Stimulated activated CD8-positive, alpha-beta memory T cell treated with anti-CD3 and anti-CD28 coated beads, Interleukin-15, amount 100 ng/mL, for 4 hours (primary cell): ENCODE measurements at regions not wholly inside any gene's neighbourhood (a gene's known extent, or its start where the extent isn't known, plus 50 kb on each side); places are given as distances from the start of the nearest gene placed in this dataset.
A peak's percentile ranks its signal among the peaks of the same experiment; 100 is the strongest.

Experiments used
- DNase-seq, 2 donors: peaks; one replicate each; pipeline ENCODE4 v3.0.0-alpha.2; 2020; ENCODE audit warnings: low read depth in 2 of 2

DNA sequence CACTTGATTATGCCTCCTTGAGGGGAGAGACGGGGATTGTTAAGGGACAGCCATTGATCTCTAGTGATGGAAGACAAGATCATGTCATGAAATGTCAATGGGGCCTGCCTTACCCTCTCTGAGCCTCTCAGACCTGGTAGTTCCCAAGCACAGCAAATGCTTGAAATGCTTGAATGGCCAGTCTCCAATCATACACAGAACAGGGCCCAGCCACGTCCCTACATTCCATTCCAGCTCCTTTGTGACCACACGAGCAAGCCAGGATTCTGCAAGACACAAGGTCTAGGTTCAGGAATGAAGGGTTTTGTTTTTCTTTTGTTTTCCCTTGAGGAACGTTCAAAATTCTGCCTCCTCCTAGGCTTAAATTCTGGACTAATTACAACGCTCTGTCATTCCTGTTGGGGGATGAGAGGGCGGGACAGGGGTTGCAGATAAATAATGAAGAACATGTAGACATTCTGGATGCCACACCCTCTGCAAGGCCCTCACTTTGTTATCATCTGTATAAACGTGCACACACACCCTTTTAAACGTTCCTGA lies 98.1 kb upstream of the YPEL5 start:
- DNase-seq = no peak

DNA sequence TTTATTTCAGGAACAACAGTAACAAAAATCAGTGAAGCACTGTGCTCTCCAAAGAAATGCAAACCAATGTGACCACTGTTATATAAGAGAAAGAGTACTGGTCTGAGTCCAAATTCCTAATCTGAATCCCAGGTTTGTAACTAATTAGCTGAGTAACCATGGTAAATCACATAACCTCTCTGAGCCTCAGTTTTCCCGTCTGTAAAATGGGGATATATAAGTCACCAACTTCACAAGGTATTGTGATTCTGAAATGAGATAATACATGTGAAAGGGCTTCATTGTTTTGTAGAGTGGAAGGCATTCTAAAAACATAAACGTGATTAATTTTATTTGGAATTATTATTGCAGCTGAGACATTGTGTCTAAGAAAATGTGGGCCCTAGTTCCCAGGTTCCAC lies 91.3 kb upstream of the YPEL5 start:
- DNase-seq = no peak

DNA sequence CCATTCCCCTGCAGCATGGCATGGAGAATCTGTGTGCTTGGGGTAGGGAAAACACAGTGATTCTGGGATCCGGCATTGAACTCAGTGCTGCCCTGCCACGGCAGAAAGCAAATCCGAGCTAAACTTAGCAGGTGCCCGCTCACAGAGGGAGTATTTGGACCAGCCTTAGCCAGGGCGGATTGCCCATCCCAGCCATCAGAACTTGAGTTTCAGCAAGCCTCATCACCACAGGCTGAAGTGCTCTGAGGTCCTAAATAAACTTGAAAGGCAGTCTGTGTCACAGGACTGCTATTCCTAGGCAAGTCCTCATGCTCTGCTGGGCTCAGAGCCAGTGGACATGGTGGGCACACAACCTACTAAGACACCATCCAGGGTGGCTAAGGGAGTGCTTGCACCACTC lies 86.2 kb upstream of the YPEL5 start:
- DNase-seq = no peak

DNA sequence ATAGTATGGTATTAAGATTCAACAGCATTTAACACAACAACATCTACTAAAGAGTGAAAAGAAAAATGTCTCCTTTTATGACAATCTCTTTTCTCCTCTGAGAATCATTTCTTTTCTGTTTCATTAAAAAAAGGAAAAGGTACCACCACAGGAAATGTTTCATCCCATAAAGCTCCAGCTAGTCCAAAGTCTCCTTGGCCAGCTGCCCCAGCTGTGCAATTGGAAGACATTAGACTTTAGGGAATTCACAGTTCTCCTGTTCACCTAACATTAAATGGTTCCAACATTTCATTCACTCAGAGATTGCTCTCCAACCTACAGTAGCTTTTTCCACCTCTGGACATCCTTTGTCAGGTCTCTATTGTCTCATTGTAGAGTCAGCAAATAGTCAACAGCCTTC lies 78.7 kb upstream of the YPEL5 start:
- no peak for DNase-seq

DNA sequence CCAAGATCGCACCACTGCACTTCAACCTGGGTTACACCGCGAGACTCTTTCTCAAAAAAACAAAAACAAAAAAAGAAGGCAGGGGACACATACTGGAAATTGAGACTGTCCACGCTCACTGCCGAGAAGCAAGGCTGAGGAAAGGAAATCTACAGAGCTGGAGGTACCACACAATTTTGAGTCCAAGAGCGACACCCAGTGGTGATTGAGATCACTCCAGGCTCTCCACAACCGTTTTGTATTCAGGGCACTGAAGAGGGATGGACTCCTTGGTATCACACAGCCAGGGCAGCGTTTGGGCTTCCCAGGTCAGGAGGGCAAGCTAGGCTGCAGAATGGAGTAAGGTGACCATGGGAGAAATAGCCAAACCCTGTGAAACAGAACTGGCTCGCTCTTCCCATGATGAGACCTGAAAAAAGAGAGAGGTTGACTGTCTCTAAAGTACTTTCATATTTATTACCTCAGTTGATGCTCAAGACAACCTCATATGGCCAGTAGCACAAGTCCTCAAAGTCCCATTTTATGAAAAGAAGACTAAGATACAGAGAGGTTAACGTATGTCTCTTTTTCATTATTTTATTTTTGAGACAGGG lies 74.5 kb upstream of the YPEL5 start:
- peak in 1 of 2 donors; percentile 9 for DNase-seq

DNA sequence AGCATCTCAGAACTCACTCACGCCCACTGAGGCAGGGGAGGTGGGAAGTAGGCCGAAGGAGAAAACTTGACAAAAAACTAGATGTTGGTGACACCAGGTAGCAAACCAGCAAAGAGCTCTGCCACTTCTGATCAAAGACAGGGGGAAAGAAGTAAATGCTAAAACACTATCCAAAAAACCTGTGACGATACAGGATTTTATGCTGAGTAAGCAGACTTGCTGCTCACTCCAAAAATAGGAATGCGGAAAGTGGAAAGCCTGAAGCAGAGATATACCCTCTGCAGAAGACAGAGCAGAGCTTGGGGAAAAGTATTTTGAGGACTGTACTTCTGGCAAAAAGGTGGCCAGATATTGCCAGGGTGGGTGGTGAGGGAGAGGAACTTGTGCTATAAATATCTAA lies 73.3 kb upstream of the YPEL5 start:
- DNase-seq = no peak

DNA sequence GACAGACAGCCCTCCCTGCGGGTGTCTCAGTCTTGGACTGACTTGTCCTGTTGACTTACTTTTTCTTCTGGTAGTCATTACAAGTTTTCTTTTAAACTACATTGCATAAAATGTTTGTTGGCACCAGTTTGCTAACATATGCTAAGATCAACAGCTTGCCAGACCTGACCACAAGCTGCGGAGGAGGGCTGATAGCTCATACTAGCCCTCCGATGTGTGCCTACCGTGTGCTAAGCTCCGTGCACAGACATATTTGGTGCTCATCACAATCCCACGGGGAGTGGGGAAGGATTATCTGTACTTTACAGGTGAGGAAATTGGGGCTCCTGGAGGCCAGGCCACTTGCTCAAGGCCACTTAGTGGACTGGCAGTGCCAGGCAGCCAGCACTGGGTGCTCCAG lies 72.8 kb upstream of the YPEL5 start:
- DNase-seq = no peak

DNA sequence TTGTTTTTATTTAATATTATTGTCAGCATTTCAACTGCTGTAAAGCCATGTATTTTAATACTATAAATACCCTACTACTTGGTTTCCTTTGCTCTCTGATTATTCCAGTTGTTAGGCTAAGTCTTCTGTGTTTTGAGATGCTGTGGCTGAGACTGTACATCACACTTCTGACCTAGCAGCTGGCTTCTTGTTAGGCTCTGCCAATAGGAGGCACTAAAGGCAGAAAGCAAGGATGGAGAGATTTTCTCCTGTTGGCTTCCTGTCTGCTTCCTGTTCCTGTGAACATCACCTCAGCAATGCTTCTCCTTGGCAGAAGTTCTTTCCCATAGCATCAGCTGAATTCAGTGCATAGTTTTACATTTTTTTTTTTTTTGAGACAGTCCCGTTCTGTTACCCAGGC lies 68.3 kb upstream of the YPEL5 start:
- DNase-seq = no peak

DNA sequence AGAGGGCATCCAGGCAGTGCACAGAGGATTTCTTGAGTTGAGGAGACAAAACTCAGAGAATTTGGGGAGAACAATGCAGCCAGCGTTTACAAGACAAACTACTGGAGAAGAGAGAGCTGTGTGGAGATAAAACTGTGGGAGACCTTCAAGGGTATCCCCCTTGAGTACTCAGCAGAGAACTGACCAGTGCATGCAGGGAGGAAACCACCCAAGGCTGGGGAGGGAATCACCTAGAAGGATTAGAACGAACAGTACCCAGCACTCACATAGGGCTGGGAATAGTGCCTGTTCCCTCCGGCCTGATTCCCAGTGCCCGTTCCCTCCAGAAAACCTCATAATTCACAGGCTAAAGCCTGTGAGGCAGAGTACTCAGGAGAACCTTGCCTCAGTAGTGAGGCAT lies 61.9 kb upstream of the YPEL5 start:
- no peak for DNase-seq

DNA sequence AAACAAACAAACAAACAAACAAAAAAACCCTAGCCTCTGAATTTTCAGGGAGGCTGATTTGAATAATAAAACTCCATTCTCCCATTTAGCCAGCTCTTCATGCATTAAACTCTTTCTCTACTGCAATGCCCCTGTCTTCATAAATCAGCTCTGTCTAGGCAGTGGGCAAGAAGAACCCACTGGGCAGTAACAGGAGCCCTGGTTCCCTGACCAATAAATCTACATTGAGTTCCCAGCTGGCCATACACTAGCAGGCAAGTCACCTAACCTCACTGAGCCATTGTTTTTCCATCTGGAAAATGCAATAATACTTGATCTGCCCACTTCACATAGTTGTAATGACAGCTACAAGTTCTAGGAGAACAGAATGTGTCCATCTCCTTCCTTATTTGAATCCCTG lies 57.6 kb upstream of the YPEL5 start:
- DNase-seq = no peak

DNA sequence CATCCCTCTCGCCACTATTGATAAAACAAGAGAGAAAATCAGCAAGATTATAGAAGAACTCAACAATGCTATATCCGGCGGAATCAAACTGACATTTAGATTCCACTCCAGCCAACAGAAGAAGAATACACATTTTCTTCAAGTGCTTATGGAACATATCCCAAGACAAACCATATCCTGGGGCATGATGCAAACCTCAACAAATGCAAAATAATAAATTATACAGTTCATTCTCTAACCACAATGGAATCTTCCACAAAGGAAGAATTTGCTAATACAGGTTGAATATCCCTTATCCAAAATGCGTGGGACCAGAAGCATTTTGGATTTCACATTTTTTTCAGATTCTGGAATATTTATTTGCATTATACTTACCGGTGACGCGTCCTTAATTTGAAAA lies 51.4 kb upstream of the YPEL5 start:
- no peak for DNase-seq

DNA sequence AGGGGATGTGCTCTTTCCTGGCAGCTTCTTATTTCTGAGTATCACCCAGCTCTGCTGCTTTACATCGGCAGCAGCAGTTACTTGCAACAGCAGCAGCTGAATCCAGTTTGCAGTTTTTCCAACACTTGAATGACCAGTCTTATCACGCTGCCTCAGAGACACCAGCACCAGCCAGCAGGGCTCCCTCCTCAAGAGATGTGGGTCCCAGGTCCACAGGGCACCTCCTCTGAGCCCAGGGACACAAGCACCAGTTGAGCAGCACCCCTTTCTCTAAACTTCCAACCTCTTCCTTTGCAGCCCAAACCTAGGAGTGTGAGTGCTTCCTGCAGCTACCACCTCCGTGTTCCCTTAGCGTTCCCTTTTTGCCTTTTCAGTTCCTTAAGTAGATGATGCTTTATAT lies 50.4 kb upstream of the YPEL5 start:
- no peak for DNase-seq
